Peyer's patch (tissue), 4 donors: ENCODE measurements at regions not wholly inside any gene's neighbourhood (a gene's known extent, or its start where the extent isn't known, plus 50 kb on each side); places are given as distances from the start of the nearest gene placed in this dataset.

ENCODE experiments used
- POLR2A ChIP-seq, 2 donors: fragments of 450-650 bp; IDR thresholded peaks; one replicate each; pipeline ENCODE4 v1.5.1; 2017; ENCODE audit warnings: antibody characterized with exemption in 2 of 2, mild to moderate bottlenecking in 2 of 2, moderate library complexity in 2 of 2
- TF ChIP-seq, protein P1 (sequence below), 6 experiments: fragments of 450-650 bp in 4 of 6; fragments of 200-600 bp in 2 of 6; sonication (generic) in 1 of 6; IDR thresholded peaks; one replicate each; pipeline ENCODE4 v1.5.1; 2017 to 2019; ENCODE audit warnings: antibody characterized with exemption in 6 of 6, mild to moderate bottlenecking in 3 of 6, moderate library complexity in 1 of 6

- TF ChIP-seq, protein P1, sequence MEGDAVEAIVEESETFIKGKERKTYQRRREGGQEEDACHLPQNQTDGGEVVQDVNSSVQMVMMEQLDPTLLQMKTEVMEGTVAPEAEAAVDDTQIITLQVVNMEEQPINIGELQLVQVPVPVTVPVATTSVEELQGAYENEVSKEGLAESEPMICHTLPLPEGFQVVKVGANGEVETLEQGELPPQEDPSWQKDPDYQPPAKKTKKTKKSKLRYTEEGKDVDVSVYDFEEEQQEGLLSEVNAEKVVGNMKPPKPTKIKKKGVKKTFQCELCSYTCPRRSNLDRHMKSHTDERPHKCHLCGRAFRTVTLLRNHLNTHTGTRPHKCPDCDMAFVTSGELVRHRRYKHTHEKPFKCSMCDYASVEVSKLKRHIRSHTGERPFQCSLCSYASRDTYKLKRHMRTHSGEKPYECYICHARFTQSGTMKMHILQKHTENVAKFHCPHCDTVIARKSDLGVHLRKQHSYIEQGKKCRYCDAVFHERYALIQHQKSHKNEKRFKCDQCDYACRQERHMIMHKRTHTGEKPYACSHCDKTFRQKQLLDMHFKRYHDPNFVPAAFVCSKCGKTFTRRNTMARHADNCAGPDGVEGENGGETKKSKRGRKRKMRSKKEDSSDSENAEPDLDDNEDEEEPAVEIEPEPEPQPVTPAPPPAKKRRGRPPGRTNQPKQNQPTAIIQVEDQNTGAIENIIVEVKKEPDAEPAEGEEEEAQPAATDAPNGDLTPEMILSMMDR (IDR thresholded peaks at IDR 0.05), result no peak
- TF ChIP-seq POLR2A (IDR thresholded peaks at IDR 0.05), result no peak
These were observed 157.8 kb downstream of the TNFSF13B start for GRCh38 chr13:108427355-108427754.
